Psoas muscle (tissue), 7 donors: ENCODE measurements at regions not wholly inside any gene's neighbourhood (a gene's known extent, or its start where the extent isn't known, plus 50 kb on each side); places are given as distances from the start of the nearest gene placed in this dataset.

Experiments
- ATAC-seq, 4 donors: fragments of 200-7000 bp; cut with Tn5 transposase; one replicate each; pipeline ENCODE4 v1.9.1; 2020; ENCODE audit warnings: moderate library complexity in 3 of 4, mild to moderate bottlenecking in 2 of 4
- DNase-seq, 2 donors: peaks; one replicate each; pipeline ENCODE4 v3.0.0-alpha.2; 2020
- H3K27ac ChIP-seq: fragments of 200-600 bp; one replicate; pipeline ENCODE4 v1.8.0; 2022
- H3K27me3 ChIP-seq, 3 donors: fragments of 200-600 bp in 1 of 3; one replicate each; pipeline versions ENCODE4 v1.6.1 to v1.8.0; 2013 to 2022; ENCODE audit warnings: low read length in 2 of 3, mild to moderate bottlenecking in 2 of 3, moderate library complexity in 1 of 3; ENCODE audit not compliant: insufficient read depth in 3 of 3
- H3K36me3 ChIP-seq, 2 donors: fragments of 200-600 bp in 1 of 2; one replicate each; pipeline versions ENCODE4 v1.6.1 to v1.8.0; 2013 to 2022; ENCODE audit warnings: low read depth in 1 of 2, mild to moderate bottlenecking in 1 of 2, moderate library complexity in 1 of 2; ENCODE audit not compliant: insufficient read depth in 1 of 2
- H3K4me1 ChIP-seq: fragments of 200-600 bp; one replicate; pipeline ENCODE4 v1.8.0; 2022
- H3K4me3 ChIP-seq: fragments of 200-600 bp; one replicate; pipeline ENCODE4 v1.8.0; 2022; ENCODE audit warnings: mild to moderate bottlenecking
- H3K9me3 ChIP-seq: fragments of 200-600 bp; one replicate; pipeline ENCODE4 v1.8.0; 2022
- CTCF ChIP-seq: fragments of 200-600 bp; IDR thresholded peaks from one replicate; pipeline ENCODE4 v1.8.0; 2022; ENCODE audit warnings: antibody characterized with exemption
- WGBS, 3 donors: extraction: QIAGEN DNeasy Blood & Tissue Kit; methylation state at CpG; one replicate each; pipeline versions ENCODE4 v1.1.6 to v1.1.7; 2013; 5-methylcytosine and 5-hydroxymethylcytosine counted together
- intact Hi-C, 2 donors: fragments of 100-400 bp; cut with DNase I; formaldehyde crosslinking; loops; one replicate each; pipeline versions ENCODE4 v1.11.0 to v1.14.2; 2022
- donor health status: healthy with polysubstance abuse.
- donor health status: DM: no; HTN: no; CAD: no; lungs with moderate emphysema.
- donor health status: Bipolar disorder and iron deficiency.
- donor health status: healthy.
- donor health status: DM: yes; HTN: yes; CAD: no.
- donor health status: DM: no; HTN: no; CAD: no.
- donor health status: DM: yes; HTN: yes; CAD: no.

- Histone ChIP-seq H3K4me3 (no peak overlapping the region), H3K27ac (no peak overlapping the region), H3K36me3 (no peaks in the 10 kb centered on the region), H3K27me3 (no peaks in the 10 kb centered on the region), H3K4me1 (no peaks in the 10 kb centered on the region), H3K9me3 (no peaks in the 10 kb centered on the region)
- DNase-seq (no peak), ATAC-seq (no peak)
- TF ChIP-seq CTCF = no peak
- intact Hi-C loops = no loop called here
These were observed 346.6 kb downstream of the CBLN2 start for GRCh38 chr18:72197591-72197990.

DNA sequence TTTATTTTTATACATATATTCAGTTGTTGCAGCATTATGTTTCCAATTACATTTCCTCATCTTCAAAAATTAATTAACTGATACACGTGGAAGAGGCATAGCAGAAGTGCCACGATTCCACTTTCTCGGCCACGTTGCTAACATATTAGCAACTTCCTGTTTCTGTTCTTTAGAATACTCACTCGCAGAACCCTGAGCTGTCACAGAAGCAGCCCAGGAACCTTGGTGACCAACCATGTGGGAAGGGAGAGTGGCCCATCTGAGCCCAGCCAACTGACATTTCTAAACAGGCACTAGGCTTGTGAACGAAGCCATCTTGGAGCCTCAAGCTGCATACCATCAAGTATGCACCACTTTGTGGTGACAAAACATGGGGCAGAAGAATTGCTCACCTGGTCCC, 350.1 kb downstream of the CBLN2 start:
- H3K4me1 ChIP-seq = no peaks in the 10 kb centered on the region
- H3K27ac ChIP-seq = no peak overlapping the region
- TF ChIP-seq CTCF = no peak
- DNase-seq (no peak), ATAC-seq (no peak)
- H3K36me3 ChIP-seq = no peaks in the 10 kb centered on the region
- no peak overlapping the region for H3K4me3 ChIP-seq
- intact Hi-C loops = no loop called here
- H3K9me3 ChIP-seq = no peaks in the 10 kb centered on the region
- no peaks in the 10 kb centered on the region for H3K27me3 ChIP-seq
- 84 to 87% (median 86%) methylated on average over 6 of the region's 6 CpGs for WGBS, 3 donors

- no peak for TF ChIP-seq CTCF
- Histone ChIP-seq H3K9me3 (no peaks in the 10 kb centered on the region), H3K27ac (no peak overlapping the region), H3K4me1 (no peaks in the 10 kb centered on the region), H3K36me3 (no peaks in the 10 kb centered on the region), H3K27me3 (no peaks in the 10 kb centered on the region), H3K4me3 (no peak overlapping the region)
- 65 to 83% (median 70%) methylated on average over 2 of the region's 2 CpGs for WGBS, 3 donors
- DNase-seq = no peak
- ATAC-seq = no peak
- intact Hi-C loops = no loop called here
These were observed 356.2 kb downstream of the CBLN2 start for GRCh38 chr18:72187956-72188355.

DNA sequence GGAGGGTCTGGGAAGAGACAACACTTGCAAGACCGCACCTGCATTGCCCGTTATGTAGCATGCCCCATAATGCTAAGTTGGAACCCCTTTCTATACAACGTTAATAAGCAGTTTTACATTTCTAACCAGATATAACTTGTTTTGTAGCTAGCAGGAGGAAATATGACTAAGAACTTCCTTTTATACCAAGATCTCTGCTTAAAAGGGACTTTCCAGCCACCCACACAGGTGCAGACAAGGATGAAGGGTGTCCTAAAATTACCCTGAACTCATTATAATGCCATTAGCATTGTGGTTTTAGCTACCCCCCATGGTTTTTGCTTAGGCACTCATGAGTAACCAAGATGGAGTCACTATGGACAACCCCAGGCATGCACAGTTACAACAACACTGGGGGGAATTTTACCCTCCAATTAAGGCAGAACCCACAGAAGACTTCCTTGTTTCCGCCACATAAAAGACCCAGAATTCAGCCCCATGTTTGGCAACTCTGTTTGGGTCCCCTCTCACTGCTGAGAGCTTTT, 362.8 kb downstream of the CBLN2 start:
- H3K27me3 ChIP-seq = no peaks in the 10 kb centered on the region
- no peak for TF ChIP-seq CTCF
- no peak overlapping the region for H3K4me3 ChIP-seq
- H3K9me3 ChIP-seq = no peaks in the 10 kb centered on the region
- no peak overlapping the region for H3K27ac ChIP-seq
- no peaks in the 10 kb centered on the region for H3K4me1 ChIP-seq
- no peak for DNase-seq
- intact Hi-C loops = no loop called here
- H3K36me3 ChIP-seq = no peaks in the 10 kb centered on the region
- ATAC-seq = no peak
- 78 to 83% (median 81%) methylated on average over 4 of the region's 4 CpGs for WGBS, 3 donors

DNA sequence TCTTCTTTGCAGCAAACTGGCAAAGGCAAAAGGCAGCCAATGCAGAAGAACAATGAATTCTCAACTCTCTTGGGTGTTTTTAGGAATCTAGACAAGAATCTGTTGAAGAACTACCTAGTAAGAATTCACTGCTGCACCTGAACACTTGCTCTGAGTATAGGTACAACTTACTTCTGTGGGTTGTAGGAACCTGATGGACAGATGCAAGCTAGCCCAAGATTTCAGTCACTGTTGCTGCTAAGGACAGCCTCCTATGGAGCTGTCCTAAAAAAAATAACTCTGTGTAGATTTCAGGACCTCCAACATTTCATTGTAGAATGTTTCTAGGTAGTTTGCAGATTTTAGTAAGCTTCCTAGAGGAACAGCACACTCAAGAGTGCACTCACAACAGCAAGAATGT, 363.5 kb downstream of the CBLN2 start:
- H3K27ac ChIP-seq = no peak overlapping the region
- no peak overlapping the region for H3K4me3 ChIP-seq
- no peaks in the 10 kb centered on the region for H3K9me3 ChIP-seq
- intact Hi-C loops = no loop called here
- no peaks in the 10 kb centered on the region for H3K4me1 ChIP-seq
- no peaks in the 10 kb centered on the region for H3K27me3 ChIP-seq
- no peak for TF ChIP-seq CTCF
- no peak for DNase-seq
- no peak for ATAC-seq
- H3K36me3 ChIP-seq = no peaks in the 10 kb centered on the region
